ENCODE measurements at regions not wholly inside any gene's neighbourhood (a gene's known extent, or its start where the extent isn't known, plus 50 kb on each side); places are given as distances from the start of the nearest gene placed in this dataset.

DNA sequence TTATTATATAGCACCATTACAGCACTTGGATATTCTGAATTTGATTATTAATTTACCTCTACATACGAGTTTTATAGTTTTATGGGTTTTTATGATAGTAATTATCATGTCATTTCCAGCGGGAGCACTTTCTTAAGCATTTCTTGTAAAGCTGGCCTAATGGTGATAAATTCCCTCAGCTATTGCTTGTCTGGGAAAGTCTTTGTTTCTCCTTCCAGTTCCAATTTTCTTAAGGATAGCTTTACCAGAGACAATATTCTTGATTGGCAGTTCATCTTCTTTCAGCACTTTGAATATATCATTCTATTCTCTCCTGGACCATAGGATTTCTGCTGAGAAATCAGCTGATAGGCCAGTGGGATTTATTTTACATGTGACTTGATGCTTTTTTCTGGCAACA is 505.4 kb downstream of the TMEM232 start:
- Histone ChIP-seq H3K27me3 (ENCODE audit: insufficient read depth, poor library complexity, severe bottlenecking) (no peaks in the 10 kb centered on the region), H3K4me3 (replicated peaks; ENCODE audit: insufficient read depth, low read length) (no peak overlapping the region), H3K27ac (replicated peaks) (no peak overlapping the region)
- no peak for DNase-seq (ENCODE audit: low read depth in 1 of 2, low spot score in 1 of 2)
- TF ChIP-seq SPI1 (IDR thresholded peaks at IDR 0.05; ENCODE audit: borderline replicate concordance, low read depth), result no peak
- TF ChIP-seq, protein P1, sequence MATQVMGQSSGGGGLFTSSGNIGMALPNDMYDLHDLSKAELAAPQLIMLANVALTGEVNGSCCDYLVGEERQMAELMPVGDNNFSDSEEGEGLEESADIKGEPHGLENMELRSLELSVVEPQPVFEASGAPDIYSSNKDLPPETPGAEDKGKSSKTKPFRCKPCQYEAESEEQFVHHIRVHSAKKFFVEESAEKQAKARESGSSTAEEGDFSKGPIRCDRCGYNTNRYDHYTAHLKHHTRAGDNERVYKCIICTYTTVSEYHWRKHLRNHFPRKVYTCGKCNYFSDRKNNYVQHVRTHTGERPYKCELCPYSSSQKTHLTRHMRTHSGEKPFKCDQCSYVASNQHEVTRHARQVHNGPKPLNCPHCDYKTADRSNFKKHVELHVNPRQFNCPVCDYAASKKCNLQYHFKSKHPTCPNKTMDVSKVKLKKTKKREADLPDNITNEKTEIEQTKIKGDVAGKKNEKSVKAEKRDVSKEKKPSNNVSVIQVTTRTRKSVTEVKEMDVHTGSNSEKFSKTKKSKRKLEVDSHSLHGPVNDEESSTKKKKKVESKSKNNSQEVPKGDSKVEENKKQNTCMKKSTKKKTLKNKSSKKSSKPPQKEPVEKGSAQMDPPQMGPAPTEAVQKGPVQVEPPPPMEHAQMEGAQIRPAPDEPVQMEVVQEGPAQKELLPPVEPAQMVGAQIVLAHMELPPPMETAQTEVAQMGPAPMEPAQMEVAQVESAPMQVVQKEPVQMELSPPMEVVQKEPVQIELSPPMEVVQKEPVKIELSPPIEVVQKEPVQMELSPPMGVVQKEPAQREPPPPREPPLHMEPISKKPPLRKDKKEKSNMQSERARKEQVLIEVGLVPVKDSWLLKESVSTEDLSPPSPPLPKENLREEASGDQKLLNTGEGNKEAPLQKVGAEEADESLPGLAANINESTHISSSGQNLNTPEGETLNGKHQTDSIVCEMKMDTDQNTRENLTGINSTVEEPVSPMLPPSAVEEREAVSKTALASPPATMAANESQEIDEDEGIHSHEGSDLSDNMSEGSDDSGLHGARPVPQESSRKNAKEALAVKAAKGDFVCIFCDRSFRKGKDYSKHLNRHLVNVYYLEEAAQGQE (IDR thresholded peaks at IDR 0.05; ENCODE audit: insufficient replicate concordance, low read depth), result no peak
- no peak for TF ChIP-seq POLR2AphosphoS5 (IDR thresholded peaks at IDR 0.05; ENCODE audit: low read depth)
- TF ChIP-seq GABPA (IDR thresholded peaks at IDR 0.05; ENCODE audit: low read depth), result no peak

DNA sequence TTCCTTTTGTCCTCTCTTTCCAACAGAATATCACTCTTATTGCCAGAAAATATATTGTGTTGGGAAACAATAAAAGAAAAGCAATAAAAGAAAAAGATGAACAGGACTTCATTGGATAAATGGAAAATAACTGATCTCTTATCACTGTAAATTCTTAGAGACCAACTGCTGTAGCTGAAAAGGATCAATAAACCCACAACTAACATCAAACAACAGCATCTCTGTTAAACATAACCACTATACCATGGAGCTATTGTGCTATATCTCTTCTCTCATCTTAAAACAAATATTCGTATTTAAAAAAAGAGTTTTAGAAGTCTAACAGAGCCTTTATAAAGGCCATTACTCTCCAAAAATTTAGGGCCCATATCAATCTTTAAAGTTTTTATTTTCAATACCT is 502.4 kb downstream of the TMEM232 start:
- TF ChIP-seq GABPA (IDR thresholded peaks at IDR 0.05; ENCODE audit: low read depth), result no peak
- TF ChIP-seq, protein P2, sequence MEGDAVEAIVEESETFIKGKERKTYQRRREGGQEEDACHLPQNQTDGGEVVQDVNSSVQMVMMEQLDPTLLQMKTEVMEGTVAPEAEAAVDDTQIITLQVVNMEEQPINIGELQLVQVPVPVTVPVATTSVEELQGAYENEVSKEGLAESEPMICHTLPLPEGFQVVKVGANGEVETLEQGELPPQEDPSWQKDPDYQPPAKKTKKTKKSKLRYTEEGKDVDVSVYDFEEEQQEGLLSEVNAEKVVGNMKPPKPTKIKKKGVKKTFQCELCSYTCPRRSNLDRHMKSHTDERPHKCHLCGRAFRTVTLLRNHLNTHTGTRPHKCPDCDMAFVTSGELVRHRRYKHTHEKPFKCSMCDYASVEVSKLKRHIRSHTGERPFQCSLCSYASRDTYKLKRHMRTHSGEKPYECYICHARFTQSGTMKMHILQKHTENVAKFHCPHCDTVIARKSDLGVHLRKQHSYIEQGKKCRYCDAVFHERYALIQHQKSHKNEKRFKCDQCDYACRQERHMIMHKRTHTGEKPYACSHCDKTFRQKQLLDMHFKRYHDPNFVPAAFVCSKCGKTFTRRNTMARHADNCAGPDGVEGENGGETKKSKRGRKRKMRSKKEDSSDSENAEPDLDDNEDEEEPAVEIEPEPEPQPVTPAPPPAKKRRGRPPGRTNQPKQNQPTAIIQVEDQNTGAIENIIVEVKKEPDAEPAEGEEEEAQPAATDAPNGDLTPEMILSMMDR (IDR thresholded peaks at IDR 0.05; ENCODE audit: insufficient read depth, low read length), result no peak
- no peak for TF ChIP-seq SPI1 (IDR thresholded peaks at IDR 0.05; ENCODE audit: borderline replicate concordance, low read depth)
- TF ChIP-seq POLR2AphosphoS5 (IDR thresholded peaks at IDR 0.05; ENCODE audit: low read depth), result no peak
- TF ChIP-seq, protein P1 (IDR thresholded peaks at IDR 0.05; ENCODE audit: insufficient replicate concordance, low read depth), result no peak
- H3K27ac ChIP-seq (replicated peaks), result no peak overlapping the region
- DNase-seq (ENCODE audit: low read depth in 1 of 2, low spot score in 1 of 2), result no peak
- H3K27me3 ChIP-seq (ENCODE audit: insufficient read depth, poor library complexity, severe bottlenecking), result no peaks in the 10 kb centered on the region
- H3K4me3 ChIP-seq (replicated peaks; ENCODE audit: insufficient read depth, low read length), result no peak overlapping the region

DNA sequence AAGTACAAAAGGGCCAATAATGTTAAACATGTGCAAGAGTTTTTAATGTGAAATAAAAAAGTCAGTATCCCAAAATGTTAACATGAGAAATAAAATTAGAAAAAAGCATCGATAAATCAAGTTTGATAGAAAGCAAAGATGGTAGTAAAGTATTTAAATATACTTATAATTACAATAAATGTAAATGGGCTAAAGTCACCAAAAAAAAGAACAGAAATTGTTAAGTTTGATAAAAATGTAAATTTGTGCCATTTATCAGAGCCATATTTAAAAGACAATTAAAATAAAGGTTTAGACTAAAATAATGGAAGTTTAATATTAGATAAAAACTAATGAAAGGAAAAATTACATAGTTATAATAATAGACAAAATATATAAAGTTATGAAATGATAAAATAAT is 500.5 kb downstream of the TMEM232 start:
- TF ChIP-seq GABPA (IDR thresholded peaks at IDR 0.05; ENCODE audit: low read depth), result no peak
- no peak for TF ChIP-seq POLR2AphosphoS5 (IDR thresholded peaks at IDR 0.05; ENCODE audit: low read depth)
- TF ChIP-seq, protein P2 (IDR thresholded peaks at IDR 0.05; ENCODE audit: insufficient read depth, low read length), result no peak
- TF ChIP-seq, protein P1 (IDR thresholded peaks at IDR 0.05; ENCODE audit: insufficient replicate concordance, low read depth), result no peak
- TF ChIP-seq SPI1 (IDR thresholded peaks at IDR 0.05; ENCODE audit: borderline replicate concordance, low read depth), result no peak
- no peak for DNase-seq (ENCODE audit: low read depth in 1 of 2, low spot score in 1 of 2)
- Histone ChIP-seq H3K27ac (replicated peaks) (no peak overlapping the region), H3K27me3 (ENCODE audit: insufficient read depth, poor library complexity, severe bottlenecking) (no peaks in the 10 kb centered on the region), H3K4me3 (replicated peaks; ENCODE audit: insufficient read depth, low read length) (no peak overlapping the region)
